ENCODE measurements at regions not wholly inside any gene's neighbourhood (a gene's known extent, or its start where the extent isn't known, plus 50 kb on each side); places are given as distances from the start of the nearest gene placed in this dataset.
"Not testable (repeated sequence)": the region's sequence is repeated elsewhere in the genome, so short reads cannot be mapped to it uniquely, and the experiment has no call there.

- not testable (repeated sequence) for H3K27ac Mint-ChIP-seq; H3K9me3 Mint-ChIP-seq; H2AFZ ChIP-seq; ATAC-seq; H3K9me2 ChIP-seq (ENCODE audit: insufficient read depth); H3K27me3 ChIP-seq (ENCODE audit: insufficient read depth); H4K20me1 ChIP-seq (replicated peaks; ENCODE audit: insufficient read depth); H3F3A ChIP-seq (replicated peaks; ENCODE audit: low read depth); H3K4me3 Mint-ChIP-seq; H3K4me3 ChIP-seq; H3K27me3 Mint-ChIP-seq (ENCODE audit: insufficient read depth, low read depth, poor library complexity); H3K36me3 ChIP-seq (ENCODE audit: insufficient read depth); DNase-seq (ENCODE audit: low spot score); H3K4me2 ChIP-seq; H3K27ac ChIP-seq (ENCODE audit: low read depth); H3K79me2 ChIP-seq (replicated peaks; ENCODE audit: insufficient read depth); H3K36me3 Mint-ChIP-seq (ENCODE audit: low read depth)
- peaks cover 31% of the 10 kb centered on the region for H3K4me1 Mint-ChIP-seq
- H3K4me1 ChIP-seq (ENCODE audit: insufficient read depth), result peaks cover 12% of the 10 kb centered on the region
Observed at GRCh38 chr6:167693478-167693877, 133.2 kb upstream of the AFDN start.

GRCh38 chr6:167695831-167696230 lies 130.9 kb upstream of the AFDN start:
- Histone ChIP-seq H3K4me3 (no peak overlapping the region), H3F3A (replicated peaks; ENCODE audit: low read depth) (no peaks in the 10 kb centered on the region), H3K27me3 (ENCODE audit: insufficient read depth) (no peaks in the 10 kb centered on the region), H4K20me1 (replicated peaks; ENCODE audit: insufficient read depth) (no peaks in the 10 kb centered on the region), H3K79me2 (replicated peaks; ENCODE audit: insufficient read depth) (no peaks in the 10 kb centered on the region), H3K27ac (ENCODE audit: low read depth) (no peak overlapping the region), H3K36me3 (ENCODE audit: insufficient read depth) (no peaks in the 10 kb centered on the region), H3K4me1 (ENCODE audit: insufficient read depth) (peaks cover 21% of the 10 kb centered on the region), H3K9me2 (ENCODE audit: insufficient read depth) (0 out of 2 replicates have a peak, but pooled peaks cover 7% of the 10 kb centered on the region), H2AFZ (0 out of 2 replicates have a peak overlapping the region, but pooled peaks have one; percentile 63), H3K4me2 (no peak overlapping the region)
- Mint-ChIP-seq H3K4me3 (no peak overlapping the region), H3K4me1 (peaks cover 29% of the 10 kb centered on the region), H3K9me3 (no peaks in the 10 kb centered on the region; the same call in 2 of the 3 replicates), H3K27ac (no peak overlapping the region), H3K27me3 (ENCODE audit: insufficient read depth, low read depth, poor library complexity) (peaks cover 3% of the 10 kb centered on the region), H3K36me3 (ENCODE audit: low read depth) (no peaks in the 10 kb centered on the region; the same call in 2 of the 3 replicates)
- ATAC-seq, result no peak
- DNase-seq (ENCODE audit: low spot score), result no peak
- TF ChIP-seq EZH2 (IDR thresholded peaks at IDR 0.05; ENCODE audit: low read depth, unreplicated experiment) (no peak), ETS1 (IDR thresholded peaks at IDR 0.05) (no peak), JUNB (IDR thresholded peaks at IDR 0.05; ENCODE audit: unreplicated experiment) (no peak), NANOG (IDR thresholded peaks at IDR 0.05; ENCODE audit: borderline replicate concordance) (no peak), STAT1 (IDR thresholded peaks at IDR 0.05; ENCODE audit: unreplicated experiment) (no peak), ZNF462 (CRISPR knock-in tag; IDR thresholded peaks at IDR 0.05) (no peak), POLR2AphosphoS5 (IDR thresholded peaks at IDR 0.05; ENCODE audit: low read depth) (no peak), CTCF (conservative IDR thresholded peaks at IDR 0.05; ENCODE audit: low read depth in 2 of 2) (no peak), REST (IDR thresholded peaks at IDR 0.05; ENCODE audit: unreplicated experiment) (no peak), EZH2phosphoT487 (IDR thresholded peaks at IDR 0.05; ENCODE audit: unreplicated experiment) (no peak)
